ENCODE measurements at regions not wholly inside any gene's neighbourhood (a gene's known extent, or its start where the extent isn't known, plus 50 kb on each side); places are given as distances from the start of the nearest gene placed in this dataset.

DNA sequence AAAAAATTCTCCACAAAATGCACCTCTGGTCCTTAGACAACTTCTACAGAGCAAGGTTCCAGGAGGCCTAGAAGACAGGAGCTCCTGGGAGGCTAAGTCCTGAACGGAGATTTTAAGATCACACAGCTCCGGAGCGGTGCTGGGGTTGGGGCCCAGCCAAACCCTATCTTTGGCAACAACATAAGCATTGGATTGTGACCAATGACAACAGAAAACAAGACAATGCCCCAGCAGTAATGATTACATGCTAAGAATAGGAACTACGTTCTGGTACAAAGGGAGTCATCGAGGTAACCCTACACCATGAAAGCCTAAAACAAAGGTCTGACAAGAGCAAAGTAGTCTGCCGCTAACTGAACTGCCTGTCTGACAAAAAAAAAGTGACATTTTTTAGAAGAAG, 171.2 kb downstream of the CMPK2 start:
- no peak for DNase-seq

DNA sequence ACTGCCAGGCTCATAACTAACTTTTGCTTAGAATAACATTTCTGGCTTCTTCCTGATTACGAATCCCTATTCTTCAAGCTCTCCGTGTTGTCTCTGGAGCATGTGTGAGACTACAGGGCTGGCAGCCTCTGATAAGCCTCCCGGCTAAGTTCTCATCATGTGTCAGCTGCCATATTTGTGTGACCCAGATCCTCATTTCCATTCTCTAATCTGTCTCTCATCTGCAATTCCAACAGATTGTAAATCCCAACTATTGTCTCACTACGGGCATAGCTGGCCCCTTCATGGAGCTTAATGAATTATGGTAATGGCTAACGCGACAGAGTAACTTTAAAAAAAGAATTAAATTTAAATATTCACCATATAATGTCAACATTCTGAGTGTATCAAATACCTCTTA, 165.4 kb downstream of the CMPK2 start:
- no peak for DNase-seq

DNA sequence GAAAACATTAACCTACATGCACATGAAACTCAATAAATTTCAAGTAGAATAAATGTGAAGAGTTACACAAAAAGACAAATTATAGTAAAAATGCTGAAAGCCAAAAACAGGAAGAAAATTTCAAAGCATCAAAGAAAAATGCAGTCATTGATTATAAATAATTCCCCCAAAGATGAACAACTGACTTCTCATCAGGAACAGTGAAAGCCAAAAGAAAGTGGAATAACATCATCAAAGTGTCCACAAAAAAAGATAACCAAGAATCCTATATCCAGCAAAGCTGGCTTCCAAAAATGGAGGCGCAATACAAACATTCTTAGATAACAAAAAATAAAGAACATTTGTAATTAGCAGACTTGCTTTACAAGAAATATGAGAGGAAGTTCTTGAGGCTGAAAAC, 161.6 kb downstream of the CMPK2 start:
- DNase-seq: no peak

DNA sequence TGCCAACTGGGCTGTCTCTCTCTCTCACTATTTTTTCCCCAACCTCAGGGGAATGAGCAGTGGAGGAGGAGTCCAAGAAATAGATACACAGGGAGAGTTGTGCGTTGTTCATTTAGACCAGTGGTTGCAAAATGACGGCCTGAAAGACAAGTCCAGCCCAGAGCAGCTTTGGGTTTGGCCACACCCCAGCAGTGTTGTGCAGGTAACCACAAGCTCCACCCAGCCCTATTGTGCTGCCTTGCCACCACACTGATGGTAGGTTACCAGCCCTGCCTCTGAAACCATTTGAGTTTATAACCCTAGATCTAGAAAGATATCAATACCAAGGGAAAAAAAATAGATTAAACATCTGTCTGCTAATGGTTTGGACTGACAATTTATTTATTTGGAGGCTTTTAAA, 144.3 kb downstream of the CMPK2 start:
- DNase-seq: no peak

DNA sequence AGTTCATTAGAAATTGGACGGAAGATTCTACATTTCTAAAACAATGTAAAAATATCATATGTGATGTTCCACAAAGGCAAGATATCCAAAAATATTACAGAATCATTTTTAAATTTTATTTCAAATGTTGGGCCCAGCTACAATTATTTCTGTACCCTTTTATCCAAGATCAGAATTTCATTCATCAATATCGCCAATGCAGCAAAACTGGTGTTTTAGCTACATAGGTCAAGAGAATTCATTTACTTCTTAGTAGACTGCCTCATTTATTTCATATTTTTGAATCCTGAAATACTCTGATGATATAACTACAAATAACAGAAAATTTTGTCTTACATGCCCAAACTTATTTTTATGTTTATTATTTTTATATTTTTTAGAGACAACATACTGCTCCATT, 143.1 kb downstream of the CMPK2 start:
- no peak for DNase-seq

DNA sequence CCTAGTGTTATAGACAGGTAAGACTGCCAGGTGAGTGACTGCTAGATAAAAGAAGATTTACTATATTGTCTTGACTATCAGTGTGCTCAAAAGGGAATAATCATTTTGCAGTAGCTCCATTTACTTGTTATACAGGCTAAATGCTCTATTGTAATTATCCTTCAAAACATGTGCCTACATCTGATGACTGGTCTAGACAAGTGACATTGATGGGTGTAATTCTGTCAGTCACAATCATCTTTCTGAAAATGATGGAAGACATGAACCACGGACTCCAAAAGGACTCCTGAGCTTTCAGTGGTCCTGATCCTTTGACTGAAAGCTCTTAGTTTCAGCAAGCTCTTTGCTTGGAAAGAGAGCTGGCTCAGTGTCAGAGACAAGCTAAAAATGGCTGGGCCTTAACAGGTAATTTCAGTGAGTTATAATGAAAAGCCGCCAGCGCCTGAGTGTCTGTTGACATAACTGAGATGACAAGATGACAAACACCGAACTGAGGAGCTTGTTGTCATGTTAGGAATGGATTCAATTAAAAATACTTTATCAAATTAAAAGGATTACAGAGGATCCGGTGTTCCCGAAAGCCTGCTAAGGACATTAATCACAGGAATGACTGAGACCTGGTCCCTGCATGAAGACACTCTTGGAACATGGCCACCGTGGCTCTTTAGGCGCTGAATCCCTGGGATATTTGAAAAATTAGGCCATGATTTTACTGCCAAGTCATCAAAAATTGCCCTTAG, 141.7 kb downstream of the CMPK2 start:
- DNase-seq: peak; percentile 51

DNA sequence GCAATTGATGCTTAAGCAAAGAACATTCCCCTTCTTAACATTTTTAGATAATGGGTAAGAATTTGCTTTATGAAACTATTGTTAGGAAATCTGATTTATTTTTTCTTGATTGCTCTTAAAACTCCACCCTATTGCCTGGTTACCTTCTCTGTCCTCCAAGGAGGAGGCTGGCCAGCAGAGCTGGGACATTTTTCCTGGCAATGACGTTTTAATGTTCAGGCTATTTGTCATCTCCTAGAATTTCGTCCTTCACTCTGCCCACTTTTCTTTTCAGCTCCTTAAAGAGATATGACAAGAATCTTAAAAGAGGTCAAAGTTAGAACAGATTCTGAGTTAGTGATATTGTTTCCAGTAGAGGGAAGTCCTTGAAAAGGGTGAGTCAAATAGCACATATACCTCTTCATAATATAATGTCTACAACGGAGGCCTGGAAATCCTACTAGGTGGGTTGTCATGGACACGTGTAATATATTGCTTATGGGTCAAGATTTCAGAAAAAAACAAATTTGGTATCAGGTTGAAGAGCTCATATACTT, 141.0 kb downstream of the CMPK2 start:
- DNase-seq: no peak

DNA sequence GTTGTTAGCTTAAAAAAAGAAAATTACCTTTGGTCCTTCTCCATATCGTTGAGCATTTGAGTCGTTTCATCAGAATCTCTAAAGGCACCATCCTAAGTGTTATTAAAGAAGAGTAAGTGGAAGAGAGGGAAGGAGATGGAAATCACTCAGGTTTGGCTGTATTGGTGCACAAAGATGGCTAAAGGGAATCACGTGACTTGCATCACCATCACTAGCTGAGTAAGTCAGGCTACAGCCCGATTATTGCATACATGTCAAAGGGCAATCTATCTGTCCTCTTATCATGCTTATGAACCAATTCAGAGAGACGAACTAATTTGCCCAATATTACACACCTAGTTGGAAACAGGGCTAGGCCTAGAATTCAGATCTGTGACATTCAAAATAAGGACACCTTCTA, 137.6 kb downstream of the CMPK2 start:
- DNase-seq: no peak

DNA sequence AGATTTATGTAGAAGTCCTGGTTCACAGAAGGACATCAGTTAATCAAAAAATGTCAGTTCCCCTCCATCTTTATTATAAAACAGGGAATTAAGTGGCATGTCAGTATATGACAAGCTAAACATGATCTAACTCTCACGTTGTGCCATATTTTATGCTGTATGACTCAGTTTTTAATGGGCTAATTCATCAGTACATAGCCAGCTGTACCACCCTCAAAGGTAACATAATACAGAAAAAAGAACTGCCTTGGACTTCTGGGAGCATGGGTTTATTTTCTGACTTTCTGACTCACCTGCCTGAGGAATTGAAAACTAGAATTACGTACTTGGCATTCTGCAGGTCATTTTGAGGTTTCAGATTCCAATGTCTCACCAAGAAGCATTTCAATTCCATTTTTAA, 135.7 kb downstream of the CMPK2 start:
- no peak for DNase-seq

- DNase-seq: no peak
Measured at GRCh38 chr2:6730649-6731532, 134.8 kb downstream of the CMPK2 start.

- DNase-seq: no peak
Measured at GRCh38 chr2:6739547-6739946, 126.2 kb downstream of the CMPK2 start.

- no peak for DNase-seq
Measured at GRCh38 chr2:6741229-6741628, 124.5 kb downstream of the CMPK2 start.

- no peak for DNase-seq
Measured at GRCh38 chr2:6744038-6744437, 121.7 kb downstream of the CMPK2 start.

DNA sequence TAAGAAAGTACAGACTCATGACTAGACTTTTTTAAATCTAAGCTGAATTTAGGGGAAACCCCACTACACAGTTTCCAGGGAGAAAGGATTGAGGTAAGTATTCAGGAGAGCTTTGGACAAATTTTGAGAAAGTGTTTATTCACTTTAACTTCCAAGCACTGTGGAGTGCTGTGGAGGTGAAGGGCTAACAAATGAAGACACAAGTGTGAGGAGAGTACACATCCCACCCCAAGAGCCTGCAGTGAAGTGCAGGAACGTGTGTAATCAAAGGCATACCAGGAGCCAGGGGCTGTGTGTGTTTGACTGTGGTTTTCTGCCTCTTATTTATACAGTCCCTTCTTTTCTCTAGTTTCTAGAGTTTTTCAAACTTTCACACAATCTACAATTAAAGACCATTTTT, 118.3 kb downstream of the CMPK2 start:
- DNase-seq: no peak

DNA sequence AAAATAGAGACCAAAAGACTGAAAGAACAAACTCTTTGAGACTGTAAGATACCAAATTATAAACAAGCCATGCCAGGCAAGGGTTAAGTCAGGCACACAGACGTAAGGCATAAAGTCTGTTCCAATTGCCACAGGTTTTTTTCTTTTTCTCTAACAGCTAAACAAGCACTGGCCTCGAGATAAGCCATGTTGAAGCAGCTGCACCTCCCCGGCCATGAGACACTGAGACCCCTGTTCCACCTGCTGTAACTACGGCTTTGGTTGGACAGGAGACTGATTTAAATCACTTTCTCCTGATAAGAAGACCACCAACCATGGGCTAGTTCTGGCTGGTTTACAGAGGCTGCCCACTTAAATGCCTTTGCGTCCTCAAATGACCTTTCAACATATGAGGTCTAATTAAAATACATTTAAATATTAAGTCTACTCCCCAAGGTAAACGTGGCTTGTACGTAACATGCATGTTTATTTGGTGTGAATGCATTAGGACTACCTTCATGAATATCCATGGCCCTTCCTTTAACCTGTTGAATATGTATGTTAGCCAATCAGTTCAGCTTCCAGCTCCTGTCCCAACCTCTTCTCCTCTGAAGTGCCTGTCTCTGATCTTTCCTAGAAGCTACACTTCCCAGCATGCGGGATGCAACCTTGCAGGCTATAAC, 117.2 kb downstream of the CMPK2 start:
- DNase-seq: no peak

GRCh38 chr2:6749962-6750361, 115.7 kb downstream of the CMPK2 start:
- no peak for DNase-seq

DNA sequence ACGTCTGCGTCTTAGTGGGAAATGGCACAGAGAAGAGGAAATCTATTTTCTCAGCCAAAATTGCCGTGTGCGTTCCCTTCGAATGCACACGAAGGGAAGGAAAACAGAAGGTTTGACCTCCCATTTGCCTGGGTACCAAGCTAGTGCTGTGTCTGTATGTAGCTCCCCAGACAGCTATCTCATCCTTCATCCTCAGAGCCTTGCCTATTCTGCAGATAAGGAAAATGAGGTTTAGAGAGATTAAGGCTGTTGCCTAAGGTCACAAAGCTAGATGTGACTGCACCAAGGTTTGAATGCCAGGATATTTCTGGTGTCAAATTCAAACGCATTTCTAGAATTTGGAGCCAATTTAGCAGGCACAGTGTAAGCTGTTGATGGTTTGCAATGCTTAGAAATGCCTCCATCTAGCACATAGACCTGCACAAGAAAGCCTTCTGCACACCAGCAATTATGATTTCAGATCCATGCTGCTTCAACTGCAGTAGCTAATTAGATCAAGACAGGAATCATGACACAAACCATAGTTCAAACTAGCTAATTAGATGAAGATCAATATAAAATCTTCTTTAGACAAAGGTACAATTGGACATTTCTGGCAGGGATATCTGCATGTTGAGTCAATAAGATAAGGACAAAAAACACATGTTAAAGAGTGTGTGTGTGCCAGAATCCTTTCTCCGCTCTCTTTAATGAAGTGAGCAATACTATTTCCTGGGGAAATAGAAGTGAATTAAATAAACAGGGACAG, 115.1 kb downstream of the CMPK2 start:
- DNase-seq: no peak

GRCh38 chr2:6754419-6754818, 111.3 kb downstream of the CMPK2 start:
- DNase-seq: no peak

- no peak for DNase-seq
Measured at GRCh38 chr2:6755456-6755855, 110.3 kb downstream of the CMPK2 start.

DNA sequence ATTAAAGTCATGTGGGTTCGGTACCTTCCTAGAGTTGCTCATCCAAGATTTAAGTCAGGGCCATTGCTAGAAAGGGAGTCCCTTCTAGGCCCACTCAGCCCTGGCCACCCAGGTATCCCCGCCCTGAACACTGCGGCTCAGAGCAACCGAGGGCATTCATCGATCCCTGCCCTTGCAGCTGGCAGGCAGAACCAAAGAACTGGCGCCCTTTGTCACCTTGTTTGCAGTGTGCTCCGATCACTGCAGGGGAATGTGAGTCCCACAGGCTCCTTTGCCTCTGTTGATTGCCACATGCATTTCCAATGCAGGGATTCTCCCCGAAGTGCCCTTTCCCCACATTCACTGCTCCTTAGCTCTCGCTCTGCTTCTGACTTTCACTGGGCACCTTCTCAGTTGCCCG, 108.5 kb downstream of the CMPK2 start:
- DNase-seq: no peak

DNA sequence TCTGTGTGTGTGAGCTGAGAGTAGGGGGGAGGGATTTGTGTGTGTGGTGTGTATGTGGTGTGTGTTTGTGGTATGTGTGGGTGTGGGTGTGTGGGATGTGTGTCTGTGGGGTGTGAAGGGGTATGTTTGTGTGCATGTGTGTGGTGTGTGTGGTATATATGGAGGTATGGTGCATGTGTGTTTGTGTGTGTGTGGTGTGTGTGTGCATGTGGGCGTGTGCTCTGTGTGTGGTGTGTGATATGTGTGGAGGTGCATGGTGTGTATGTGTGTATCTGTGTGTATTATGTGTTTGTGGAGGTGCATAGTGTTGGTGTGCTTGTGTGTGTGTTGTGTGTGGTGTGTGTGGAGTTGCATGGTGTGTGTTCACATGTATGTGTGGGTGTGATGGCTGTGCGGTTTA, 106.0 kb downstream of the CMPK2 start:
- no peak for DNase-seq

GRCh38 chr2:6760132-6760531, 105.6 kb downstream of the CMPK2 start:
- DNase-seq: no peak

Measured in NCI-H1092 (cell line).